ENCODE measurements at regions not wholly inside any gene's neighbourhood (a gene's known extent, or its start where the extent isn't known, plus 50 kb on each side); places are given as distances from the start of the nearest gene placed in this dataset.

DNA sequence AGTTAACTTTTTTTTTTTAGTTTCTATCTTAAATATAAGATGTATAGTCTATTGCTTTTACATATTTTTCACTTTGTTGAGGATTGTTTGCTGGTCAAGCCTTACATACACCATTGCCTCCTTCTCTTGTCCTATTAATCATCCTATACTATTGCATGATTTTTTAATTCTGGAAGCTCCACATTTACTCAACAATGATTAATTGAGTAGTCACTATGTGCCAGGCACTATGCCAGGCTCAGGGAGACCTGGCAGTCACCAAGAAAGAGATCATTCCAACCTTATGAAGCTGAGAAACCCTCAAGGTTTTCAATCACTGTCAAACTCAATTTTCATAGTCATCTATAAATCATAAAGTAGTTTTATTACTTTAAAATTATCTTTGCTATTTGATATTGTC, 626.2 kb downstream of the IGSF11 start:
- no peak for DNase-seq

DNA sequence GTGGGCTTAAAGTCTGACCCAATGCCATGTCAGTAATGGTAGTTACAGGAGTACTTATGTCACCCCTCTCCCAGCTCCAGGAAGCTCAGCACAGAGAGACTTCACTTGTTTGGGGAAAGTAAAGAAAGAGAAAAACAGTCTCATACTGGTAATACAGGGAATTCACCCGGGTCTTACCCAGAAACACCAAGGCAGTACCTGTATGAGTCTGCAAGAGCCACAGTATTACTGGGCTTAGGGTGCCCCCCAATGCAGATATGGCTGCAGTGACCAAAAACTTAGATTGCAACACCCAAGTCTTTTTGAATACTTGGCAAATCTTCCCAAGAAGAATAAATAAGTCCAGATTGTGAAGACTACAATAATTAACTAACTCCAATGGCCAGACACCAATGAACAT, 622.1 kb downstream of the IGSF11 start:
- DNase-seq = no peak

GRCh38 chr3:118425272-118425837, 609.3 kb downstream of the IGSF11 start:
- no peak for DNase-seq

DNA sequence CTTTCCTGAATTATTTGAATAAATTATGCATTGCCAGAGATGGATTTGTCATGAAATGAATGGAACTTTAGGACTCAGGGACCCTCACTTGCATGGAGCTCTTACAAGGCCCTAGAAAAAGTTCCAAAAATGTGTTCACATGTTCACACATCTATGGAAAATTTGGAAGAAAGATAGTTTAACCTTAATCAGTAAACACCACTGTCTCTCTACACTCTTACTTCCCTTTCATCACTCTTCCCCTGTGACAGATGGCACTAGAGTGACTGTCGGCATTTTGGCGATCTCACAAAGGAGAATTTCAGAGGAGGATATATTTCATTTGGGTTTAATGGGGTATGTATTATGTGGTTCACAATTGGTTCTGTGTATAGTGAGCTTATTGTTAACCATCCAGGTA, 600.8 kb downstream of the IGSF11 start:
- no peak for DNase-seq

DNA sequence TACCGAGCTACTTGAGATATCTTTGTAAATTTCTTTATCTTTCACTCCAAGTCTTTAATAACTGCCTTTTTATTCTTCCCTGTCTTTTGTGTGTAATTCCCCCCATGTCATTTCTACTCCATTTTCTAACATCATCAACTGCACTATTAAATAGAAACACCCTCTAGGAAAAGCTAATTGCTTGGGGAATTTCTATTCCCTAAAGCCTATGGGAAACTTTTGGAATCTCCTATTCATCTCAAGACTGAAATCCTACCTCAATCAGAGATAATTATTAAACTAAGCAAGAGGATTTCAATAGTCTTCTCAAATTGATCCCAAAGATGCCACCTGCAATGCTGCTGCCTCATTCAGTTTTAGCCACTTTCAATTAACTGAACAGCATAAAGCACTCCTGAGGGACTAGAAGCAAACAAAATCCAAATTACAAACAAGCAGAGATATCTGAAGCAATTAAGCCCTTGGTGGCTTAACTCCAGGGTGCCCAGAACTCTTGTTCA, 598.7 kb downstream of the IGSF11 start:
- no peak for DNase-seq

GRCh38 chr3:118436697-118437262, 597.9 kb downstream of the IGSF11 start:
- no peak for DNase-seq

DNA sequence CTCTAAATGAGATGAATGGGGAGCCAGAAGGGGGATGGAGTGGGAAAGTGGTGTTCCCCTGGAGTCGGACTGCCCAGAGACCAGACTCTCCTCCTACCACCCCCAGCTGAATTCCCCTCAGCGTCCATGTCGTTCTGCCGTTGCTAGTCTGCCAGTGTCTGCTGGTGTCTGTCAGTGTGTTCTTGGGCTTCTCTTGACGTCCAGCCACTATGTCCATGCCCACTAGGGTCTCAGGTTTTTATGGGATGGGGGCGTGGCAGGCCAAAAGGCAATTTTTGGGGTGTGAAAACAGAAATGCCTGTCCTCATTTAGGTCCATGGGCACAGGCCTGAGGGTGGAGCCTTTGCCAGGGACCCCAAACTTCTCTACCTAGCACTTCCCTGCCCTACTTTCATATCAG, 589.6 kb downstream of the IGSF11 start:
- no peak for DNase-seq

GRCh38 chr3:118447339-118447738, 587.3 kb downstream of the IGSF11 start:
- DNase-seq = no peak

- DNase-seq = no peak
Measured at GRCh38 chr3:118466795-118467330, 567.8 kb downstream of the IGSF11 start.

GRCh38 chr3:118468801-118469200, 565.8 kb downstream of the IGSF11 start:
- no peak for DNase-seq

DNA sequence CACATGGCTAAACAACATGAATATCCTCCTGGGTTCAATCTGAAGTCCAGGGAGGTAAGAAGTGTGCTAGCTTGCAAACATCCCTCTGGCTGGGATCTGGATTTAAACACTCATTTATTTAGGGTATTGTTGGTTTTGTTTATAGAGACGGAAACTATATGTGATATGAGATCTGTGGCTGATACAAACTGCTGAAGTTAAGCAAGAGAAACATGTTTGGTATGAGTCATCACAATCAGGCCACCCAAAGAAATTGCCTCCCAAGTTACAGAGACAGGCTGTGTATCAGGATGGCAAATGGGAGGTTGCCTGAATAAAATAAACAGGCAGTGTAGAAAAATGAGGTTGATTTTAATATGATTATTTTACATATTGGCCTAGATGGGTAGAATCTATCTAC, 562.1 kb downstream of the IGSF11 start:
- DNase-seq = no peak

DNA sequence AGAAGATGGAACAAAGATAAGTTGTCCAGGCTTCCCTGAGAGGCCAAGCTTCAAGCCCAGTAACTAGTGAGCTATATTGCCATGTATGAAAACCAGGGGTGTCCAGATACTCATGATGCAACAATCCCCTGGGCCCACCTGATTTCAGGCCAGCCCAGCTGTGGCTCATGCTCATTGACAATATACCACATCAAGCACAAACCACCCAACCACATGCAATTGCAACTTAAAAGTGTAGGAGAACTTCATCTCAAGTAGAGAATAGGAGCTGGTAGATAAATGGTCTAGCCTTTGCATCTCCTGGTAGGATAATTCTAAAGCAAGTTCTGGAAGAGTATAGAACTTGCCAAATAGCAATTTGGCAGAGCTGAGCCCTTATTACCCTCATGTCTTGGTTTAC, 561.3 kb downstream of the IGSF11 start:
- no peak for DNase-seq

- DNase-seq = no peak
Measured at GRCh38 chr3:118476885-118477618, 557.6 kb downstream of the IGSF11 start.

- DNase-seq = no peak
Measured at GRCh38 chr3:118477768-118478167, 556.9 kb downstream of the IGSF11 start.

DNA sequence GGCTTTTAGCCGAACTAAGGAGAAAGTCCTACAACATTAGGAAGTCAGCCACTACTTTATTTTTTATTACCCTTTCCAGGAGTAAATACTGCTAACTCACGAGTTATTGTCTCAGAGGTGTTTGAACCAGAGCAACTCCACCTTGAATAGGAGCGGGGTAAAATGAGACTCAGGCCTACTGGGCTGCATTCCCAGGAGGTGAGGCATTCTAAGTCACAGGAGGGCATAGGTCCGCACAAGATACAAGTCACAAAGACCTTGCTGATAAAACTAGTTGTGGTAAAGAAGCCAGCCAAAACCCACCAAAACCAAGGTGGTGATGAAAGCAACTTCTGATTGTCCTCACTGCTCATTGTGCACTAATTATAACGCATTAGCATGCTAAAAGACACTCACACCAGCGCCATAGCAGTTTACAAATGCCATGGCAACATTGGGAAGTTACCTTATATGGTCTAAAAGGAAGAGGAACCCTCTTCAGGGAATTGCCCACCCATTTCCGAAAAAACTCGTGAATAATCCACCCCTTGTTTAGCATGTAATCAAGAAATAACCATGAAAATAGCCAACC, 555.9 kb downstream of the IGSF11 start:
- DNase-seq = no peak

DNA sequence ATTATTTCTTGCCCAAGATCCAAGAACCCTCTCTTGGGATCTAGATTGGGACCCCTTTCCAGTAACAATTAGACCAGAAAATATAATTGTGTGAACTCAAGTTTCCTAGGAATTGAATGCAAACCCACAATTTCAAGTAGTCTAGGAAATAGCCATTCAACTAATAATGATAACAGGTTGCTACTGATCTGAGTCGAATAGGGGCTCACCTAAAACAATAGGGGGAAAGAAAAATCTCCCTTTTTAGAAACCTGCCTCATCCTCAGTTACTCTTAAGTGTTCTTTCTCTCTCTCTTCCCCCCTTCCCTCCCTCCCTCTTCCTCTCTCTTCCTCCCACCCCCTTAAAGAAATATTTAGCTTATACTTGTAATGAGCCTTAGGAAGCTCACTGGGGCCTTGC, 555.3 kb downstream of the IGSF11 start:
- no peak for DNase-seq

GRCh38 chr3:118480101-118480860, 554.4 kb downstream of the IGSF11 start:
- no peak for DNase-seq

GRCh38 chr3:118485693-118486092, 549.0 kb downstream of the IGSF11 start:
- no peak for DNase-seq

DNA sequence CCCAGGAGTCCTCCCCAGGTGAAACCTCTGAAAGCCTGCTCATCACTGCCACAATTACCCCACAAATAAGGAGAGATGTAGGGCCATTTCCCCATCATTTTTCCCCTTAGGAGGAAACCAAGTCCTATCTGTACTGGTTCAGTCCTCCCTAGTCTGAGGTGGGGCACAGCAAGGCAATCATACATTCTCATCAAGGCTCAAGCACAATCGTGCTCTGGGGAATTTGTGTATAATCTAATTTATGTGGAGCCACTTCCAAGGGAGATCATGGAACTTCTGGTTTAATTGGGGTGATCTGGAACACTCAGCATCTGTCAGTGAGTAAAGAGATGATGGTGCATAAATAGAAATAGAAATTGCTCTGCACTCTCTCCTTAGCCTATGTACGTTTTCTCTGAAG, 546.9 kb downstream of the IGSF11 start:
- DNase-seq = no peak

DNA sequence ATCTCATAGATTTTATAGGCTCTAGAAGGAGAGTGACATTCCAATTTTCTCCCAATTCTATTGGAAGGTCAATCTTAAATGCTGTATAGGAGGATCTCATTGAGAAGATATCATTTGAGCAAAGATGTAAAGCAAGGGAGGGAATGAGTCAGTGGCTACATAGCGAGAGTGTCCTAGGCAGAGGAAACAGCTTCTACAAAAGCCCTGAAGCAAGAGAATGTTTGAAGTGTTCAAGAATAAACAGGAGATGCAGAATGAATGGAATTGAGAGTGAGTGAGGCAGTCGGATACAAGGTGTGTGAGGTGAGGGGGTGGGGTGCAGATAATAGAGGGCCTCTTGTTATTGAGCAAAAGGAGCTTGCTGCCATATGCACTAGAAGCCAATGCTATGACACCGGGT, 545.9 kb downstream of the IGSF11 start:
- no peak for DNase-seq

- no peak for DNase-seq
Measured at GRCh38 chr3:118495206-118495605, 539.4 kb downstream of the IGSF11 start.

DNA sequence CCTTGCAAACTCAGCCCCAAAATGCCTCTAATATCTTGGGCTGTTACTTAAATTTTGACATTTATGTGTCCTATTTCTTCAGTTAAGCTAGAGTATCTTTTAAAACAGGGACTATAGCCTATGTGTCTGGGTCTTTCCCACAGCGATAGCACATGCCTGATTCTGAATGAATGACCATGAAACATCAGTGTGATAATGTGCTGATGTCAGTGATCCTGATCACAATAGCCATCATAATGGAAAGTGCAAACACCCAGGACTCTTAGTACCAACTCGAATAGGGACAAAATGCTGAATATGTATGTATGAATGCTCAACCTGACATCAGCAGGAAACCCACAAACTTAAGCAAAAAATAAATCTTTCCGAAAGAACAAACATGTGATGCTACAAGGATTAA, 537.4 kb downstream of the IGSF11 start:
- DNase-seq = no peak

- no peak for DNase-seq
Measured at GRCh38 chr3:118501152-118501551, 533.5 kb downstream of the IGSF11 start.
